Fibroblast of the aortic adventitia (primary cell): ENCODE measurements at regions not wholly inside any gene's neighbourhood (a gene's known extent, or its start where the extent isn't known, plus 50 kb on each side); places are given as distances from the start of the nearest gene placed in this dataset.
"Not testable (repeated sequence)": the region's sequence is repeated elsewhere in the genome, so short reads cannot be mapped to it uniquely, and the experiment has no call there.

Source experiments
- DNase-seq: peaks from one replicate; pipeline ENCODE4 v3.0.0-alpha.2; 2010; ENCODE audit warnings: low read depth
- H3K4me3 ChIP-seq: 2 replicates; pipeline ENCODE4 v1.5.1; 2011; ENCODE audit warnings: low read depth, mild to moderate bottlenecking, control low read depth, low read length, moderate library complexity
- TF ChIP-seq, protein P1 (sequence below): IDR thresholded peaks from 2 replicates; pipeline ENCODE4 v1.5.1; 2011; ENCODE audit warnings: mild to moderate bottlenecking, low read length, control low read depth, inconsistent platforms; ENCODE audit not compliant: insufficient read depth

DNA sequence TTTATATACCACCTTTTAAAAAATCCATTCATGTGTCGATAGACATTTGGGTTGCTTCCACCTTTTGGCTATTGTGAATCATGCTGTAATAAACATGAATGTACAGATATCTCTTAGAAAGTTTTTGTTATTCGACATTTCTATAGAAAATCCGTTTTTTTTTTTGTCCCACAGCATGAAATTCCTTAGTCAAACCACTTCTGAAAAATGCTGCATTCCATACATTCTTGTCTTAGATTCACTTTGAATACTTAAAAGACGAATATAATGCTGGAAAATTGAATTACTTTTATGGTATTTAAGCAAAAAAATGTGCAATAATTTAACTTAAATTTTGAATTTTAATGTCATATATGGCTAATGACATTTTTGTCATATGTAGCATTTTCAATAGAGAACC is 1345.5 kb downstream of the TECRL start:
- DNase-seq: no peak
- TF ChIP-seq, protein P1, sequence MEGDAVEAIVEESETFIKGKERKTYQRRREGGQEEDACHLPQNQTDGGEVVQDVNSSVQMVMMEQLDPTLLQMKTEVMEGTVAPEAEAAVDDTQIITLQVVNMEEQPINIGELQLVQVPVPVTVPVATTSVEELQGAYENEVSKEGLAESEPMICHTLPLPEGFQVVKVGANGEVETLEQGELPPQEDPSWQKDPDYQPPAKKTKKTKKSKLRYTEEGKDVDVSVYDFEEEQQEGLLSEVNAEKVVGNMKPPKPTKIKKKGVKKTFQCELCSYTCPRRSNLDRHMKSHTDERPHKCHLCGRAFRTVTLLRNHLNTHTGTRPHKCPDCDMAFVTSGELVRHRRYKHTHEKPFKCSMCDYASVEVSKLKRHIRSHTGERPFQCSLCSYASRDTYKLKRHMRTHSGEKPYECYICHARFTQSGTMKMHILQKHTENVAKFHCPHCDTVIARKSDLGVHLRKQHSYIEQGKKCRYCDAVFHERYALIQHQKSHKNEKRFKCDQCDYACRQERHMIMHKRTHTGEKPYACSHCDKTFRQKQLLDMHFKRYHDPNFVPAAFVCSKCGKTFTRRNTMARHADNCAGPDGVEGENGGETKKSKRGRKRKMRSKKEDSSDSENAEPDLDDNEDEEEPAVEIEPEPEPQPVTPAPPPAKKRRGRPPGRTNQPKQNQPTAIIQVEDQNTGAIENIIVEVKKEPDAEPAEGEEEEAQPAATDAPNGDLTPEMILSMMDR: no peak
- H3K4me3 ChIP-seq: no peak overlapping the region

DNA sequence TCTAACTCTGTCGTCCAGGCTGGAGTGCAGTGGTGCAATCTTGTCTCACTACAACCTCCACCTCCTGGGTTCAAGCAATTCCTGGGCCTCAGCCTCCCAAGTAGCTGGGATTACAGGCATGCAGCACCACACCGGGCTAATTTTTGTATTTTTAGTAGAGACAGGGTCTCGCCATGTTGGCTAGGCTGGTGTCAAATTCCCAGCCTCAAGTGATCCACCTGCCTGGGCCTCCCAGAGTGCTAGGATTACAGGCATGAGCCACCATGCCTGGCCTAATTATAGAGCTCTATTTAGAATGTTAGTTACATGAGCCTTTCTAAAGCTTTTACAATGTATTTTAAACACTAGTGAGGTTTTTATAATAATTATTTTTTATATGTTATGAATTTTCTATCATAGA is 1346.4 kb downstream of the TECRL start:
- DNase-seq, H3K4me3 ChIP-seq: not testable (repeated sequence)

DNA sequence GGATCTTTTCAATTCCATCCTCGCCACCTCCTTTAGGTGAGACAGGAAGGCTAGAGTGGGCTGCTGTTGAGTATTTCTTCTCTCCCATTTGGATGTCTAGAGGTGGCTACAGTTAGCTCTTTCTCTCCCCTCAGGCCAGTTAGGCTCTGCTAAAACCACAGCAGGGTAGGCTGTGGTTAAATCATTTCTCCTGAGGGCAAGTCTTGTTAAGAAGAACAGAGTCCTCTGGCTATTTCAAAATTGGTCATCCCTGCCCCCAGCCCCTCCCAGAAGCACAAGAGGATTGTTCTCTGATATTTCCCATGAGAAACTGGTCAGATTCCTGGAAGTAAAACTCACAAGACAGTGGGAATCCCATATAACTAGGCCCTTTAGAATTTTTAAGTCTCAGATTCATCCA is 1359.5 kb downstream of the TECRL start:
- no peak for DNase-seq
- TF ChIP-seq, protein P1: no peak
- H3K4me3 ChIP-seq: no peak overlapping the region

DNA sequence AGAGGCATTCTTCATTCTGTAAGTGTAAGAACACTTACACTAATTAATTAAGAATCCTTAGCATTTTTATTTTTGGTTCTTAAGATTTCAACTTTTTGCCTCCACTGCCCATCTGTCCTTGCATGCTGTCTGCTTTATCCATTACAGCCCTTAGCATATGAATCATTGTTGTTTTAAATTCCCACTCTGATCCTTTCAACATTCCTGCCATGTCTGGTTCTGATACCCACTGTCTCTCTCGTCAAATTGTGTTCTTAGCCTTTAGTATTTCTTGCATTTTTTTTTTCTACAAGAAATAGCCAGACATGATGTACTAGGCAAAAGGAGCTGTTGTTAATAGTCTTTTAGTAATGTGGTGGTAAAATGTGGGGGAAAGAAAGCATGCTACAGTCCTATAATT is 1360.0 kb downstream of the TECRL start:
- TF ChIP-seq, protein P1: no peak
- no peak overlapping the region for H3K4me3 ChIP-seq
- no peak for DNase-seq

DNA sequence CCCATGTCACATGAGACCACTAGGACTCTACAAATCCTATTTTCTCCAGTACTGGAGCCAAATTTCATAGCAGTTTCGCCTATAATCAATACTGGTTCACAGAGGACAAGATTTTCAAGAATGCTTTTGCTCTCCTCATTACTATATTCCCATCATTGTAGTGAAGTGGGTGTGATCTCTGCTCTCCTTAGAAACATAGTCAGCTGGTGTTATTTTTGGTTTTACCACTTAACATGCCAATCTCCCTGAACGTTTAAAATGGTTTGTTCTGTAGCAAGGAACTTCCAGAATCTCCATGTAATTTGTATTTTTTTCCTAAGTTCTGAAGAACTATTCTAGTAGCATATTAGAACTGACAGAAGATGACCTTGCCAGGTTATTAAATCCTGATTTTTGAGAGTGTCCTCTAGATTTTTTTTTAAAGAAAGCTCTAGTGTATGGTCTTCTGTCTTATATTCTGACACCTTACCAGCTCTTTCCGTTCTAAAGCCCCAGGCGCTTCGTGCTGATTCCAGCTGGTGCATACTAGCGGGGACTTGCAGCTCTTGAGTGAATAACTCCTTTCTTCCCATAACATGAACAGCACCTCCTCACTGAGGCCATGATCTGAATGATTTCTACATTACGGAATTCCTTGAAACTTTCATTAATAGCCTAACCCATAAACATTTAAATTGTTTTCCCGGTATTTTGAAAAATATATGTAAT is 1372.9 kb downstream of the TECRL start:
- no peak overlapping the region for H3K4me3 ChIP-seq
- no peak for DNase-seq
- TF ChIP-seq, protein P1: no peak

DNA sequence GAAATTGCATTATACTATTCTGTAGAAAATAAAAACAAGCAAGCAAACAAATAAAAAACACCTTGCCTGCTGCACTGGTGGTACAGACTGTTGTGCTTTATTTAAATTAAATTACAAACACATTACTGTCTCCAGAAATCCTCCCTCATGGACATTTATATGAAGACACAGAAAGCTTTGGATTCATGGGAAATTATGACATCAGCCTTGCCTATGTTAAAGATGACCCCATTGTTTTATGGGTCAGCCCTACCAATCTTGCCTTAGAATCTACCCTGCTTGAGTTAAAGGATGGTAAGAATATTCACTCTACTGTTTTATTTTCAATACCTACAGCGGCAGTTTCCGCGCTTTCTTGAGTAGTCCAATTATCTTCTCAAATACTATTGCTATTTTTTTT is 1379.9 kb downstream of the TECRL start:
- no peak for DNase-seq
- TF ChIP-seq, protein P1: no peak

DNA sequence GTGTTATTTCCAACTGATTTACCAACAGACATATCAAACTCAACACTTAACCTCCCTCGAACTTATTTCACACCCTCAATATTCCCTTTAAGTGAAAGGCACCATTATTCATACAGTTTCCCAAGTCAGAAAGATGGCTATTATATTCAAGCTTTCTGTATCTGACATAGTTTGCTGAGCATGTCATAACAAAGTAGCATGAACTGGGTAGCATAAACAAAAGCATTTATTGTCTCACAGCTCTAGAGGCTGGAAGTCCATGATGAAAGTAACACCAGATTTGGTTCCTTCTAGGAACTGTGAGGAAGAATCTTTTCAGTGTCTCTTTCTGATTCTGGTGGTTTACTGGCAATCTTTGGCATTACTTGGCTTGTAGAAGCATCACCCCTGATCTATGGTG is 1388.6 kb downstream of the TECRL start:
- DNase-seq: no peak
- TF ChIP-seq, protein P1: no peak
- H3K4me3 ChIP-seq: no peak overlapping the region

More for the DNA sequence above, 1379.9 kb downstream of the TECRL start:
- H3K4me3 ChIP-seq: no peak overlapping the region
